Astrocyte (in vitro differentiated cells and primary cell): ENCODE measurements at regions not wholly inside any gene's neighbourhood (a gene's known extent, or its start where the extent isn't known, plus 50 kb on each side); places are given as distances from the start of the nearest gene placed in this dataset.

Experiments used
- EZH2 ChIP-seq: IDR thresholded peaks from 2 replicates; pipeline ENCODE4 v1.6.1; 2012; ENCODE audit warnings: mild to moderate bottlenecking, low read length, inconsistent platforms; ENCODE audit not compliant: insufficient read depth
- TF ChIP-seq, protein P1 (sequence below): IDR thresholded peaks from 2 replicates; pipeline ENCODE4 v1.5.1; 2011; ENCODE audit warnings: low read depth, mild to moderate bottlenecking, inconsistent platforms, low read length, moderate library complexity; ENCODE audit not compliant: insufficient read depth

DNA sequence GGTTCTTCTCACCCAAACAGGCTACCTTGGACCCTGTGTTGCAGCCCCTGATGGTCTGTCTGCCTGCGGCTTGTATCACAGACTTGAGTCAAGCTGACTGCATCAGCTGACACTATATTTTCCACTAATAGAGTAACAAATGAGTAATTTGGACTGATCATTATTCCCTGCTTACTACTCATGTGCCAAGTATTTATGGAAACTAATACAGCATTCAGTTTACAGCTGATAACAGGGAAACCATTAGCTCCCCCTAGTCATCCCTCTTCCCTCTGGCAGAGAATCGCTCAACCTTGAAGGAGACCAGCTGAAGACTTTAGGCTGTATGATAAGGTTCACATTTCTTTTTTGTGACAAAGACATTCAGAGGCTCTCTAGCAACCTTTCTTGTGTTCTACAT is 116.6 kb upstream of the SYT6 start:
- TF ChIP-seq, protein P1, sequence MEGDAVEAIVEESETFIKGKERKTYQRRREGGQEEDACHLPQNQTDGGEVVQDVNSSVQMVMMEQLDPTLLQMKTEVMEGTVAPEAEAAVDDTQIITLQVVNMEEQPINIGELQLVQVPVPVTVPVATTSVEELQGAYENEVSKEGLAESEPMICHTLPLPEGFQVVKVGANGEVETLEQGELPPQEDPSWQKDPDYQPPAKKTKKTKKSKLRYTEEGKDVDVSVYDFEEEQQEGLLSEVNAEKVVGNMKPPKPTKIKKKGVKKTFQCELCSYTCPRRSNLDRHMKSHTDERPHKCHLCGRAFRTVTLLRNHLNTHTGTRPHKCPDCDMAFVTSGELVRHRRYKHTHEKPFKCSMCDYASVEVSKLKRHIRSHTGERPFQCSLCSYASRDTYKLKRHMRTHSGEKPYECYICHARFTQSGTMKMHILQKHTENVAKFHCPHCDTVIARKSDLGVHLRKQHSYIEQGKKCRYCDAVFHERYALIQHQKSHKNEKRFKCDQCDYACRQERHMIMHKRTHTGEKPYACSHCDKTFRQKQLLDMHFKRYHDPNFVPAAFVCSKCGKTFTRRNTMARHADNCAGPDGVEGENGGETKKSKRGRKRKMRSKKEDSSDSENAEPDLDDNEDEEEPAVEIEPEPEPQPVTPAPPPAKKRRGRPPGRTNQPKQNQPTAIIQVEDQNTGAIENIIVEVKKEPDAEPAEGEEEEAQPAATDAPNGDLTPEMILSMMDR: no peak
- TF ChIP-seq EZH2: no peak
